Inferior parietal cortex (tissue), 1 donor: ENCODE measurements at regions not wholly inside any gene's neighbourhood (a gene's known extent, or its start where the extent isn't known, plus 50 kb on each side); places are given as distances from the start of the nearest gene placed in this dataset.
"Not testable (repeated sequence)": the region's sequence is repeated elsewhere in the genome, so short reads cannot be mapped to it uniquely, and the experiment has no call there.

Experiments used
- DNase-seq: peaks from one replicate; pipeline ENCODE4 v3.0.0-alpha.2; 2016; ENCODE audit errors: extremely low spot score

DNA sequence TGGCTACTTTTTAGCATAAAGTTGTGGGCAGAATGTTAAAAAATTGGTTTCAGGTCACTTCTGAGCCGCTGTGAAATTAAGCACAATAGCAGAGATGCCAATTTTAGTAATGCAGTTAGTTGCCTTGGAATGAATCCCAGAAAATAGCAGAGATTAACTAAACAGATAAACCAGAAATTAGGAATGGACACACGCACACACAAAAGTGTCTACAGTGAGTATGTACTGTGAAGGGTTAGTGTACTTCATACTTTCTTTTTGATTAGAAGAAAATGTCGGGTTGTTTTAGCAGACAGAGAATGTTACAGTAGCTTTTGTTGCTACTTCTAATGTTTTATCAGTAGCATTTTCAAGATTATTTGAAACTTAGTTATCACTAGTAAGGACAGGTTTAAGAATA is 106.7 kb downstream of the LEPR start:
- no peak for DNase-seq

DNA sequence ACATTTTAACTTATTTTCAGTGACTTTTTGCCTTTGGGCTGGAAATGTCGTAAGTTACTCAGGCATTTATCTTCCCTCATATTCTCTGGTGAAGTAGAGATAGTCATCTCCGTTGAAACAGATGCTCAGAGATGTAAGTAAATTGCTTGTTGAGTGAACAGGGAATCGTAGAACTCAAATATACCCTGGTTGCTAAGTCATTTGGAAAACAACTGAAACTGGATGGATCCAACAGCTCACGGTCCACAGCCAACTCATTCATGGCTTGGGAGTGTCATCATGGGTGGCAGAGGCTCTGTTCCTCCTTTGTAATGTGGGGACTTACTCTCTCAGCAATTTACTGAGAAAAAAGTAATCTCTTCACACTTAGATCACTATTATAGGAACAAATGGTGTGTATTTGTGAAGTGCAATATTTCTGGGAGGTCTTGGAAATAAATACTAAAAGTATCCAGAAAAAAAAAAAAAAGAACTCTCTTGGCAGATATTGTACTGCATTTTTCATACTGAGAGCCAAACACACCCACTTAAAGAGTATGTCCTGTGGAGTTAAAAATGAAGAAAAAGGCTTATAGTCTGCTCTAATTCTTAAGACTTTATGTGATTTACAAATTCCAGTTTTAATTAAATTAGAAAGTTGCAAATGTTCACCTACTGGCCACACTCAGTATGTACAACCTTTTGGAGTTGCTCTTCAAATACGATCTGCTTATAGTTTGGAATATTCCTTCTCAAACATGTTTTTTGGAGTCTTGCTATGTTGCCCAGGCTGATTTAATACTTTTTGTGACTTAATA is 107.4 kb downstream of the LEPR start:
- no peak for DNase-seq

DNA sequence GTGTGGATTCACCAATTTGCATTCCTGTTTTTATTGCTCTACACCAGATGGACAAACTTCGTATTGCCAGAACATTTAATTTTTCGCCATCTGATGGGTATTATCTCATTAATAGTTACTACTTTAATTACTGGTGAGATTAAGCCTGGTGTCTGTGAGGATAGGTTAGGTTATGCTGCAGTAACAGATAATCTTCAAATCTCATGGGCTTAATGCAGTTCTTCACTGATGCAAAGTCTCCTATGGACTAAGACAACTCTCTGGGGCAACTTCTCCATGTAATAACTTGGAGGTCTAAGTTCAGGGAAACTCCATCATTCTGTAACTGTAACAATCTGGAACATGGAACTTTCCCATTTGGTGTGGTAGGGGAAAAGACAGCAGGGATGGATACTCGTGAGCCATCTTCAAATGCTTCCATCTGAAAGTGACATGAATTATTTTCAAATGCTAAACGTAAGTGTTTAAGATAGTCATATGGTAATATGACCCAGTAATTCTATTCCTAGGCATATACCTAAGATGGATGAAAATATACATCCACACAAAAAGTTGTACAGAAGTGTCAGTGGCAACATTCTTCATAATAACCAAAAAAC is 111.6 kb downstream of the LEPR start:
- no peak for DNase-seq

GRCh38 chr1:65535981-65536380 is 115.5 kb downstream of the LEPR start:
- DNase-seq, result no peak

GRCh38 chr1:65538086-65538485 is 117.6 kb downstream of the LEPR start:
- no peak for DNase-seq

GRCh38 chr1:65538664-65539063 is 118.2 kb downstream of the LEPR start:
- DNase-seq, result no peak

GRCh38 chr1:65539266-65540131 is 119.0 kb downstream of the LEPR start:
- no peak for DNase-seq

DNA sequence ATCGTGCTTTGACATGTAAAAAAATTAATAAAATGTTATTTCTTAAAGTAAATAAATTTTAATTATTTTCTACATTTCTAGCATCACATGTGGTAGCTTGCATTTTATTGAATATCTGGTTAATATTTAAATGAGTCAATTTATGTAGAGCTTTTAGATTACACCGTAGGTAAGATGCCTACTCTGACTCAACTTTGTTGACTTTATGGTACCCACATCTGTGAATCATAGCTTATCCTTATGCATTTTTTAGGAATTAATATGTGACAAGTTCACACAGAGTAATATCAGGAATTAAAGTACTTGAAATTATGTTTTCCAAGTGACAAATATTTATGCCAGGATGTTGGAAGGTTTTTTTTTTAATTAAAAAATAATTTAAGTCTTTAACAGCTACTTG is 120.7 kb downstream of the LEPR start:
- DNase-seq, result no peak

- DNase-seq, result no peak
These were observed 121.4 kb downstream of the LEPR start for GRCh38 chr1:65541865-65542264.

- not testable (repeated sequence) for DNase-seq
These were observed 122.1 kb downstream of the LEPR start for GRCh38 chr1:65542592-65542991.

DNA sequence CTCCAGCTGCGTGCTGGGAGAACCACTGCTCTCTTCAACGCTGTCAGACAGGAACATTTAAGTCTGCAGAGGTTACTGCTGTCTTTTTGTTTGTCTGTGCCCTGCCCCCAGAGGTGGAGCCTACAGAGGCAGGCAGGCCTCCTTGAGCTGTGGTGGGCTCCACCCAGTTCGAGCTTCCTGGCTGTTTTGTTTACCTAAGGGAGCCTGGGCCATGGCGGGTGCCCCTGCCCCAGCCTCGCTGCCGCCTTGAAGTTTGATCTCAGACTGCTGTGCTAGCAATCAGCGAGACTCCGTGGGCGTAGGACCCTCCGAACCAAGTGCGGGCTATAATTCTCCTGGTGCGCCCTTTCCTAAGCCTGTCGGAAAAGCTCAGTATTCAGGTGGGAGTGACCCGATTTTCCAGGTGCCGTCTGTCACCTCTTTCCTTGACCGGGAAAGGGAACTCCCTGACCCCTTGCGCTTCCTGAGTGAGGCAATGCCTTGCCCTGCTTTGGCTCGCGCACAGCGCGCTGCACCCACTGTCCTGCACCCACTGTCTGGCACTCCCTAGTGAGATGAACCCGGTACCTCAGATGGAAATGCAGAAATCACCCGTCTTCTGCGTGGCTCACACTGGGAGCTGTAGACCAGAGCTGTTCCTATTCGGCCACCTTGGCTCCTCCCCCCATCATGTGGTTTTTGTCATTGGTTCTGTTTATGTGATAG is 130.0 kb downstream of the LEPR start:
- DNase-seq, result not testable (repeated sequence)

GRCh38 chr1:65552484-65552883 is 132.0 kb downstream of the LEPR start:
- not testable (repeated sequence) for DNase-seq

DNA sequence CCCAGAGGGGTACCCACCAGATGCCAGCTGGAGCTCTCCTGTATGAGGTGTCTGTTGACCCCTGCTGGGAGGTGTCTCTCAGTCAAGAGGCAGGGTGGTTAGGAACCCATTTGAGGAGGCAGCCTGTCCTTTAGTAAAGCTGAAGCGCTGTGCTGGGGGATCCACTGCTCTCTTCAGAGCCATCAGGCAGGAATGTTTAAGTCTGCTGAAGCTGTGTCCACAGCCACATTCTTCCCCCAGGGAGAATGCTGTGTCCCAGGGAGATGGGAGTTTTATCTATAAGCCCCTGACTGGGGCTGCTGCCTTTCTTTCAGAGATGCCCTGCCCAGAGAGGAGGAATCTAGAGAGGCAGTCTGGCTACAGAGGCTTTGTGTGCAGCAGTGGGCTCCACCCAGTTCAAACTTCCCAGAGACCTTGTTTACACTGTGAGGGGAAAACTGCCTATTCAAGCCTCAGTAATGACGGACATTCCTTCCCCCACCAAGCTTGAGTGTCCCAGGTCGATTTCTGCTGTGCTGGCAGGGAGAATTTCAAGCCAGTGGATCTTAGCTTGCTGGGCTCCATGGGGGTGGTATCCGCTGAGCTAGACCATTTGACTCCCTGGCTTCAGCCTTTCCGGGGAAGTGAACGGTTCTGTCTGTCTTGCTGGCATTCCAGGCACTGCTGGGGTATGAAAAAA is 133.8 kb downstream of the LEPR start:
- DNase-seq, result not testable (repeated sequence)

GRCh38 chr1:65554829-65555228 is 134.4 kb downstream of the LEPR start:
- DNase-seq, result no peak

- DNase-seq, result no peak
These were observed 137.7 kb downstream of the LEPR start for GRCh38 chr1:65558215-65558614.

DNA sequence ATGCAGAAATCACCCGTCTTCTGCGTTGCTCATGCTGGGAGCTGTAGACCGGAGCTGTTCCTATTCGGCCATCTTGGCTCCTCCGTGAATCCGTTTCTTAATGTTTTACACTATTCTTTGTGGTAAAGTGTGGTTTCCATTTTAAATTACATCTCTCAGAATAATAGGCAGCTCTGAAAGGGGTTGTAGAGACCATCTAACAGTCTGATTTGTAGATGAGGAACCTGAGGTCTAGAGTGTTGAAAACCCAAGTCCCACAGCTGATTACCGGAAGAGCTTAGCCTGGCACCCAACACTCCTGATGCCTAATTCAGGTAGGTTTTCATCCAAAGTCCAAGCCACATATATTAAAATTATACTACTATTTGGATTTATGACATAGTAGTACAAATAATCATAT is 144.0 kb downstream of the LEPR start:
- no peak for DNase-seq

DNA sequence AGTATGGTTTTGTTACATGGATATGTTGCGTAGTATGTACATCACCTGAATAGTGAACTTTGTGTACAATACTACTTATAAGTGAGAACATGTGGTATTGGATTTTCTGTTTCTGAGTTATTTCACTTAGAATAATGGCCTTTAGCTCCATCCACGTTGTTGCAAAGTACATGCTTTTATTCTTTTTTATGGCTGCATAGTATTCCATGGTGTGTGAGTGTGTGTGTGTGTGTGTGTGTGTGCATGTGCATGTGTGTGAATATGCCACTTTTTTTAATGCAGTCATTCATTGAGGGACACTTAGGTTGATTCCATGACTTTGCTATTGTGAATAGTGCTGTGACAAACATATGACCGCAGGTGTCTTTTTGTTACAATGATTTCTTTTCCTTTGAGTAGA is 147.8 kb downstream of the LEPR start:
- no peak for DNase-seq

DNA sequence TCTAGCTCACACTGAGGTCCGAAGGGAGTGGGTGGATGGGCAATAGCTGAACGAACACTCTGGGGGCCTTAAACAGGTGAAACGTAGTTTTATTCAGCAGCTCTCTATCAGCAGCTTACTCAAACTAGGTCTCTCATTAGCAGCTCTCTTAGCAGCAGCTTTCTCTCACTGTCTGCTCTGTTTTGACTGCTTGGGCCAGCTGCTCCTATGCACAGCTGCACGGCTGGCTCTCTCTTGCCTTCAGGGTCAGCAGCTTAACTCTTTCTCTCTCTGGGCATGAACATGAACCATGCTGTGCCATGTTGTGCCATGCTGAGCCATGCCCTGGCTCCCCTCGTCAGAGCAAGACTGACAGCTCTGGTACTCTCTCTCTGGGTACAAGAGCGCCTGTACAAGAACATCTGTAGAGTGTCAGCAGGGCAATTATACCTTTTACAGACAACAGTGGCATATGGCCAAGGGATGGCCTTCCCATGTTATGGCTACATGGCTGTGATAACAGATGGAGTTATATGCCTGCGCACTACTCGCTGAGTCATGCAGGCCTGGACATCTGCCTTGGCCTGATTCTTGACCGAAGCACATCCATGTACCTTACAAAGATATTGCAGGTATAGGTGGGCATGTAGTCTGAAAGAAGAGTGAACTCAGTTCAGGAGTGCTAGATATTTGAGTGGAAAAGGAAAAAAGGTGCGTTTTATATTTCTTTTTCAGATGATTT is 152.4 kb downstream of the LEPR start:
- no peak for DNase-seq

- DNase-seq, result no peak
These were observed 156.8 kb downstream of the LEPR start for GRCh38 chr1:65577278-65577677.

DNA sequence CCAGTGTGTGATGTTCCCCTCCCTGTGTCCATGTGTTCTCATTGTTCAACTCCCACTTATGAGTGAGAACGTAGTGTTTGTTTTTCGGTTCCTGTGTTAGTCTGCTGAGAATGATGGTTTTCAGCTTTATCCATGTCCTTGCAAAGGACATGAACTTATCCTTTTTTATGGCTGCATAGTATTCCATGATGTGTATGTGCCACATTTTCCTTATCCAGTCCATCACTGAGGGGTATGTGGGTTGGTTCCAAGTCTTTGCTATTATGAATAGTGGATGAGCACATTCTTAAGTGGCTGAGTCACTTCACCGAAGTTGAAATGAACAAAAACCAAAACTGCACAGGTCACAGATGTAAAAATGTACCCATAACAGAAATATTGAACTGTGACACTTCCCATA is 157.5 kb downstream of the LEPR start:
- DNase-seq, result not testable (repeated sequence)

DNA sequence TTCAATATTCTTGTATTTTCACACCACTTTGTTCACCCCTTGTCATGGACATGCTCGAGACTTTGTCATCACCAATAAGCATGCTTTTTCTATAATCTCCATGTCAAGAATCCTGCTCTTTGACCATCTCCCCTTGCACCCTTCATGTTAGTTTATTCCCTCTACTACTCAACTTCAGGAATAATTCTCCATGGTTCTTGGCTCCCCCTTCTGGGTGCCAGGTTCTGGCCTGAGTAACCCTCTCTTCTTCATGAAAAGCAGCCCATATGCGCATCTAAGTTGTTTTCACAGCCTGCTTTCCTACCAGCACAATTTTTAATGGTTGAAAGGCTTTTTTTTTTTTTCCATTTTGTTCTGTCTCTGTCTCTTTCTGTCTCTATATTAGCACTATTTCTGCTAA is 160.7 kb downstream of the LEPR start:
- DNase-seq, result no peak
